ENCODE measurements at regions not wholly inside any gene's neighbourhood (a gene's known extent, or its start where the extent isn't known, plus 50 kb on each side); places are given as distances from the start of the nearest gene placed in this dataset.

DNA sequence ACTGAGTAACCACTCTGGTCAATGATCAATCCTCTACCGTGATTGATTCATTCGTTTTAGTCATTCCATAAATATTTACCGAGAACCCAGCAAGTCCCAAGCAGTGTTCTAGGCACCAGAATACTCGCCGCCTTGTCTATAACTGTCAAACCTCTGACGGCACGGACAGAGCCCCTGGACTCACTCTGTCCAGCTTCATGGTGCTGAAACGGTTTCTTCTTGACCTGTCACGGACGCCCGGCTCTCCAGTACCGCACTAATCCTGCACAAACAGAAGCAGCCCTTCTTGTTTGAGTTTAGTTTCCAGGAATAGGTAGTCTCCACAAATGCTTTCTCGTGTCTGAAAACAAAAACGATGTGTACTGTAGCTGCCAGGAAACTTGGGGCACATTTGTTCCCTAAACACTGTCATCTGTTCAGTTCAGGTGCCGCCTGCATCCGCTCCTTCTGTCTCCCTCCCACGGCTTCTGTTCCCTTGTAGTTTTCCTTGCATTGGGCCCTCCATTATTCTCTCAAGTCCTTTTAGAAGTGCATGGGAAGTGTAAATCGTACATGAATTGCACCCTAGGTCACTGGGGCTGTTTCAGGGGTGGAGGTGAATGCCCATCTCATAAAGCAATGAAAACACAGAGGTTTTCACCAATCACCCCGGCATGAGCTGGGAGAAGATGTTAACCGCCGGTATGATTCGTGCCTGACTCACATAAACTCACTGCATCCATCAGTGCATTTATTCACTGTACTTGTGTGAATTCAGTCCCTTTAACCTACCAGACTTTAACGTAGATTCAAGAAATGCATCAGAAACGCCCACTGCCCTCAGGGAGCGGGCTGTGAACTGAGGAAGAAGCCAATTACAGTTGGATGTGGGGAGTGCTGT lies 209.3 kb upstream of the CDH4 start:
- DNase-seq = no peak

DNA sequence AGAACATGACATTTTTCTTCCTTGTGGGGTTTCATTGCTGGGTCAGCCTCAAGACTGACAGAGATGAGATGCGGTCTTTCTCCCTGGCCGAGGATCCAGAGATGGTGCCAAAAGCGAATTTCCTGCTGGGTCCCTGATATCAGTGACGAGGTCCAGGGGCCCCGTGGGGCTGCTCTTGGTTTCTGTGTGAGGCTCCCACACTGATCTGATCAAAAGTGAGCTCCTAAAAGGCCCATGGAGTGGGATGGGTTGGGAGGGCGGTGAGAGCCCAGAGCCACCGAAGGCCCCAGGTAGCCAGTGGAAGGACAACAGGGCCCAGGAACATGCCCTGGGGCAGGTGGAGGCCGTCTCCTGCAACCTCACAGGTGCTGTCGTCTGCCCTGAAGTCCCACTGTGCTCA lies 208.4 kb upstream of the CDH4 start:
- no peak for DNase-seq

DNA sequence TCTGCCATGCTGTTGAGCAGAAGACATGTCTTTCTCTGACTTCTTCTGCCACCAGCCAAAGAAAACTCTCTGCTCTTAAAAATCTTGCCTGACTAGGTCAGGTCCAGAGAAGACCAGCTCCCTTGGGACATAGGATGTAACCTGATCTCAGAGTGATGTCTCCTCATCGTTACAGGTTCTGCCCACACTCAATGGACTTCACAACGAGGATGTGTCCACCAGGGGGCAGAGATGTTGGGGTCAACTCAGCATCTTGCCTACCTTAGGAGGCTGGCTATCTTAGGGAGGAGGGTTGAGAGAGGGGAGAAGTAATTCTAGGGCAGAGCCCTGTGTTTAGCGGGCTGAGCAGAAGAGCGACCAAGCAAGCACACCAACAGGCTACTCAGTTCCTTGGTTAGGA lies 207.6 kb upstream of the CDH4 start:
- no peak for DNase-seq

DNA sequence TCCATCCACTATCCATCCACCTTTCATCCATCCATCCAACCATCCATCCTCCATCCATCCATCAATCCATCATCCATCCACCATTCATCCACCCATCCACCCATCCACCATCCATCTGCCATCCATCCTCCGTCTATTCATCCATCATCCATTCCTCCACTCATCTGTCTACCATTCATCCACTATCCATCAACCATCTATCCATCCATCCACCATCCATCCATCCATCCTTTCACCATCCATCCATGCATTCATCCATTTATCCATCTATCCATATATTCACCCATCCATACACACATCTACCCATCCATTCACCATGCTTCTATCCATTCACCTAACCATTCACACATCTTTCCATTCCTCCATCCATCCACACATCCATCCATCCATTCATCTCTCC lies 207.0 kb upstream of the CDH4 start:
- no peak for DNase-seq

DNA sequence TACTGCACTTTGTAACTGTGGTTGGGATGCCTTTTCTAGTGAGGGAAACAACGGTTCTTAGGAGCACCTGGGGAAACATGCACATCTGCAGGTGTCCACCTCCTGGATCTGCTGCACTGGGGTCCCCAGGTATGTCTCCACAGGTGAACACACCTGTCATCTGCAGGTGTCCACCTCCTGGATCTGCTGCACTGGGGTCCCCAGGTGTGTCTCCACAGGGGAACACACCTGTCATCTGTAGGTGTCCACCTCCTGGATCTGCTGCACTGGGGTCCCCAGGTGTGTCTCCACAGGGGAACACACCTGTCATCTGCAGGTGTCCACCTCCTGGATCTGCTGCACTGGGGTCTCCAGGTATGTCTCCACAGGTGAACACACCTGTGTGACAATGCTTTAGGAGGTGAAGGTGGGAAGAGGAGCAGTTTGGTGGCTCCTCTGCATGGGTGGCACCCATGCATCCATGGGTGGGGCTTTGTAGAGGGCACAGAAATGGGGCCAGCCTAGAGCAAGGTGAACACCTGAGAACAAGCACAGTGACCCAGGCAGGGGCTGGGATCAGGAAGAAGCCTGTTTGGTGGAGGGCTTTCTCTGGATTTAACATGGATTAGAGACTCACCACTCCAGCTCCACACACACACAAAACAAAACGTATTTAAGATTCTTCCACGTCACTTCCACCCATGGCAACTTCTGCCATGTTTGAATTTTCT lies 206.0 kb upstream of the CDH4 start:
- no peak for DNase-seq

DNA sequence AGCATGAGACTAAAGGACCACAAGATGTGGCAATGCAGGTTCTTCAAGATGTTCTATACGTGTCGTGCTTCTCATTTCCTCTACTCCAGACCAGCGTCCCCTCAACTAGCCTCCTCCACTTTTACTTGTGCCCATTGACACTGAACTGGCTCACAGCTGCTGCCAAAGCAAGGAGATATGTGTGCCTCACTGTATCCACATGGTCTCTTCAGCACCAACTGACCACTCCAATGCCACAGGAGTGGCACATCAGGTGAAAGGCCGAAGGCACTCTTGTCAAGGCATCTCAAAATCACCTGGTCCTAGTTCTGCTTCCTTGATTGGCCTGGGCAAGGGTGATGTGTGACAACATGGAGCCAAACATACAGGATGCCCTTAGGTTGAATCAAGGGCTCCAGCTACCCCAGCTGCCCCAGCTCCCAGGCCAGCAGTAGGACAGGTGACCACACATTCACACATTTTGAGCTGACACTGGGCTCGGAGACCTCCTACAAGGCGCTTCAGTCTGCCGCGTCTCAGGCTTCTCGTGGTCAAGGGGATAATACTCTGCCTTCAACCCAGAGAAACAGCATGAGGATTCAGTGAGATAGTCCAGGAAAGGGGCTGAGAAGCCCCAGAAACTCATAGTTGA lies 205.2 kb upstream of the CDH4 start:
- DNase-seq = no peak

DNA sequence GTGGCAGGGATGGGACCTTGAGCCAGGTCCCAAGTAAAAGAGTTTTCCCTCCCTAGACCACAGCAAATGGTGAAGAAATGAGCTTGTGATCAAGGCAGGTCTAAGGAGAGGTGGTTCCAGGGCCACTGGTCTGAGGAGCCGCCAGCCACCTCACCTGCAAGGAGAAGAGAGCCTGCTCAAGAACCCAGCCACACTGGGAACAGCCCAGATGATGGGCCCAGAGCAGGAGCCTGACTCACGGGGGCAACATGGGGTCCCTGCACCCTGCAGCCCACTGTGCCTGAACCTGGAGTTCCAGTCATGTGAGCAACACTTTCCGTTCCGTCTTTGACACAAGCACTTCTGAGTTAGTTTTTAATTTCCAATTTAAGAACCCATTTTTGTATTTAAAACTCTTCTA lies 204.5 kb upstream of the CDH4 start:
- DNase-seq = no peak

DNA sequence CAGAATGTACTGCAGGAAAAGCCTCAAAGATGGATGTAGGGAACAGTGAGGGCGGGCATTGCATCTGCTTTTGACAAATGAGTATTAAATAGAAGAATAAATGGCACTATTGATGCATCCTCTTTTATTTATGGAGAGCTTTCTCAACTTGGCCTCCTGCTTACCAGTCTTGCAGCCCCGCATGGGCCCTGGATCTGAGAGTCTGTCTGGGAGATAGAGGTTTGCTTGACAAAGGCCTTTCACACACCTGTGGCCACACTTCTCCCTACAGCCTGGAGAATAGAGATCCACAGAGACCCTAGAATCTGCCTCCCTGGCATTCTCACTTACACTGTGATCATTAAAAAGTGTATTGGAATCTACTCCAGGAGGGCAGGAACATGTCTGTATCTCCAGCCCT lies 203.8 kb upstream of the CDH4 start:
- no peak for DNase-seq

DNA sequence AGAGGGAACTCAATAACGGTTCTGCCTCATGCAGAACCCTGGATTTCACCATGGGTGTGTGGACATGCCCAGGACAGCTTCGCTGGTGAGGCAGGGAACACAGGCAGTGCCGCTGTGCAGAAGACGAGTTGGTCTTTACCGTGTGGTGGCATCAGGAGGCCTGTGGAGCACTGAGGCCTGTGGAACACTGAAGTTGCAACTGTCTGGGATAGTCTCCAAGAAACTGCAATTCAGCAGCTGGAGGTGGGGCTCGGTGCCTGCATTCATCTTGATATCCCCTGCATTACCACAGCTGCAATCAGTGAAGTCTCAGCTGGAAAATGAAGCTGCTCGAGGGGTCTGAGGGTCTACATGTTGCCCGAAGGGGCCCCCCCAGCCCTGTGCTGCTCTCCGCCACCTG lies 202.4 kb upstream of the CDH4 start:
- no peak for DNase-seq

DNA sequence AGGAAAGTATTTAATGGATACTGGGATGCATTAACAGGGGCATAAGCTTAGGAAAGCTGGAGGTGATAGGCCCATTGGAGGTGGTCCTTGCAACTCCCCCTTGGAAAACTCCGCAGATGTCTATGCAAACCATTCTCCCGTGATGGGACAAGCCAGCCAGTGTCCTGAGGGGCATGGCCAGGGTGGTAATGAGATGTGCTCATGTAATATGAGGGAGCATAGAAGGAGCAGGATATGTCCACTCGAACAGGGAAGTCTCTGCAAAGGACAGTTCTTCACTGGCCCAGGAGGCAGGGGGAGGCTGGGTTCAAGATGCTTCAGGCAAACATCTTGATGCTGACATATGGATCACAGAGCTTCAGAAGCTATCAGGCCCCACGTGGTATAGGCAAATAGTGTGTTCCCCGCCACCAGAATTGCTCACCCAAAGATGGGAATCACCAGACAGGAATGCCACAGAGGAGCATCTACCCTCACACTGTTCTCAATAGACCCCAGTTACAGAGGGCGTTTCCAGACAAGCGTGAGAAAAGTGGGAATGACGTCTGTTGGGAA lies 201.6 kb upstream of the CDH4 start:
- DNase-seq = no peak

DNA sequence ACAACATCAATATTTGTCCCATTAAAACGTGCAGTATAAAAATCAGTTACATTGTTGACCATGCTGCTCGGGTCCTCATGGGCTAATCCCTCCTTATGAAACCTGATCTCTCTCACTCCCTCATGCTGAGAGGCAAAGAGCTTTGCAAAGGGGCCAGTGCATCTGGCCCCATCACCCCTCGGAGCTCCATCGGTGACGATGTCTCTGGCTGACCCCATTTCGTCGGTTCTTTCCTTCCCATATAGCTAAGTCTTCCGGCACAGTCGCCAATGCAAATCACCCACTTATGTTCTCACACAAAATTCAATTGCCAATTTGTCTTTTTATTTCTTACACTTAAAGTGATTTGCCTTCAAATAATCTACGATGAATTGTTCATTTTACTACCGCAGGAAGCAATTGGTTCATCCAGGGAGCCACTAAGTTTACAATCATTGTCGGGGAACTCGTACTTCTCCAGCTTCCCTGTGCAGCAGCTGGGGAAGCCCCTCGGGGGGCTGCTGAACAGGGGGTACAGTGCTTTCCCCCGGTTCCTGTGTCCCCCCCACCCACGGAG lies 199.8 kb upstream of the CDH4 start:
- DNase-seq = no peak

DNA sequence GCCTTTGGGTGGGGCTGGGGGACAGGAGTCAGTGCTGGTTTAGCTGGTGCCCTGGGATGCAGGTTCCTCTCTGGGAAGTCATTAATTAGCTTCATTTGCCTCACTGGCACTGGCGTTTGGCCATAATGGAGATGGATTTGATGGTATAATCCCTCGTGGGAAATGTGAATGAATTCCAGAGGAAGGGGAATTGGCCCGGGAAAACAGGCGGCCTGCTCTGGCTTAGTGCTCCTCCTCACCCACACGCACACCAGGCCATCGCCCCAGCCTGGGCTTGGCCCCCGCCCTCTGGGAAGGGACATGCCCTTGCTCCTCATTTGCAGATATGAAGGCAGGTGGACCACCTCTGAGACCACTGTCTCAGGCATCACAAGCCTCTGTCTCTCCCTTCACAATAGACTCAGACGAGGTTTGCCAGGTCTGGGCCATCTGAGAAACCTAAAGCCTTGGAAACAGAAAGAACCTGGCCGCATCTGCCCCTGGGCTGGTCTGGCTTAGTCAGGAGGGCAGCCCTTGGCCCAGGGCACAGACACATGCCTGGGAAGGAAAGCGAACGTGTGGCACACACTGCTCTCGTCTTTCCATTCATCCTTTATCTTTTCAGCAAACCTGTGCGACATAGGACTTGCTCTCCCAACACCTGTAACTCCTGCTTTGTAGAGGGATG lies 199.2 kb upstream of the CDH4 start:
- DNase-seq = no peak

DNA sequence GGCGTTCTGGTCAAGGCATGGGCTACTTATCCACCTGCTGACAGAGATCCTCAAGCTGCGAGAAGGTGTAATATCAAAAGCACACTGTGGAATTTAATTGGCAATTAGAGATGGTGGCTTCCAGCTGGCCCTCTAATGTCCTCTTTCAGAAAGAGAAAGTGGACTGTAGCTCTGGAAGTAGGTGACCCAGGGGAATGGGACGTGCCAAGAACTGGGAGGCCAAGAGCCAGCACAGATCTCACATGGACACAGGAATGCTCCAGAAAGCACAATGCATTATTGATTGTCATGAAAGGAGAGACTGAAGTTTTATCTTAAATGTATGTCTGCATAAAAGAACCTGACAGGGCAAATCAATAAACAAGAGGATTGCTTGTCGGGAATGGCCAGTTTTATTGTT lies 198.6 kb upstream of the CDH4 start:
- DNase-seq = no peak

DNA sequence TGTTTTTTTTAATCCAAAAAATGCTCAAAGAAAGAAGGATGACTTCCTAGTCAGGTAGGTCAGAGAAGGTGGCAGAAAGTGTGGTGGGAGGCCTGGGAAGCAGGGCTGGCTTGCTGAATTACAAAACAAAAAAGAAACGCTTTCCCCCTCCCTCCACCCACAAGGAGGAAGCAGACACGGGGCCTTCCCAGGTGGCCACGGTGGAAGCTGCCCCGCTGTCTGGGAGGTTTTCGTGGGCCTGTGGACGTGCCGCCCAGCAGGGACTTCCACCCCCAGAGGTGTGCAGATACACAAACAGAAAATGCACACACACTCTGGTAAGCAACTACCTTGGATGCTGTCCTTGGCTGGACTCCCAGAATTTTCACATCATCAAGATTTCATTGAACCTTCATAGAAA lies 198.2 kb upstream of the CDH4 start:
- DNase-seq = no peak

DNA sequence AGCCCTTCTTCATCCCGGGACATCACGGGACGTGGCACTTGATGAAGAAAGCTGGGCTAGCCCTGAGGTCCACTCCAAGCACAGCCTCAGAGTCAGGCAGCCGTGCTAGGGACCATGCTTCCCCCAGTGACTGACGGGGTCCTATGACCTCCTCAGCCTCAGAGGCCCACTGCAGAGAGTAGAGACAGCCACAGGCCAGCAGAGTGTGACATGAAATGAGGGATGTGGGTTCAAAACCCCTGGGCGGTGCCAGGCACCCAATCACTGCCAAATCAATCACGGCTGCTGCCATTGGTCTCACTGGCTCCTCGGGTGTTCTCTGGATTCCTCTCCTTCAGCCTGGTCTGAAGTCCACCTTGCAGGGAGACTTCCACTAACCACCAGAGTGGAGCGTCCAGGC lies 197.7 kb upstream of the CDH4 start:
- no peak for DNase-seq

DNA sequence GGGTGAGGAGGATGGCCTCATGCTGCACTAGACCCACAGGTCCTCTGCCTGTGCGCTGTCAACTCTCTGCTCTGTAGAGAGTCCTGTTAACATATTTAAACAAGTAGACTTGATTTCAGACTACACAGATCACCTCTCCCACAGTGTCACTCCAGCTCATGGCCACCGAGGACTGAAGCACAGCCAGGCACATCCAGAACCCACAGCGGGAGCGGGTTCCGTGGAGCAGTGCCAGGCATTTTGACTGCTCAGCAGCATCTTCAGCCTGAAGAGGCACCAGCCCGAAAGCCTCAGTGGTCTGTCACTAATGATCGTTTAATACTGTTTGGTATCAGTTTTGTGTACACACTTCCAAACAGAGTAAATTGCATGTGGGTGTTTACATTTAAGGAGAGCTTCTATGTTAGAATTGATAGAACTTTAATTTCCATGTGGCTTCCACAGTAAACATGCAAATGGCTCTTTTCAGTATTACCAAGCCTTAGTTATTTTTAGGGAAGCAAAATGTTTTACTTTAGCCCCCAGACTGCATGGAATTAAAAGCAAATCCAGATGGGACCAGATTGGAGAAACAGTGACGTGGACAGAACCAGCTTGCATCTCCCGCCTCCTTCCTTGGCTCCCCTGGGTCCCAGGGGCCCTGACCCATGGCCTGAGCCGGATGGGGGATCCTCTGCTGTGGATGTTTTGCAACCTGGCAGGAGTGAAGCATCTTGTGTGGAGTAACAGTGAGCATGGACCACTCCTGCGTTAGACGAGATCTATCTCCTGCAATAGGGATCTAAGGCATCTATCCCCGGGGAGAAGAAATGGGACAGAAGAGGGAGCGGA lies 196.7 kb upstream of the CDH4 start:
- no peak for DNase-seq

DNA sequence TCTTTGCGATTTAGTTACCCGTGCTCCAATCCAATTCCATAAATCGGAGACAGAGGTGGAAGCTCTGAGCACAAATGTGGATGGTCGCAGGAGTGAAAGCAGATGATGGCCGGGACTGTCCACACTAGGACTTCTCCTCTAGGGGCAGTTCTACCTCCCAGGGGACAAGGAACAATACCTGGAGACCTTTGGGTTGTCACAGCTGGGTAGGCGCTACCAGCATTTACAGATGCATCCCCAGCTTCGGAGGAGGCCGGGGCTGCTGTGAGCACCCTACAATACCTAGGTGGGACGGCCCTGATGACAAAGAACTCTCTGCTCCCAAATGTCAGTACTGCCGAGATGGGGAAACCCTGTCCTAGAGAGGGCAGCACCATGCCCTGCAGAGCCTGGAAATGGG lies 195.9 kb upstream of the CDH4 start:
- DNase-seq = no peak

DNA sequence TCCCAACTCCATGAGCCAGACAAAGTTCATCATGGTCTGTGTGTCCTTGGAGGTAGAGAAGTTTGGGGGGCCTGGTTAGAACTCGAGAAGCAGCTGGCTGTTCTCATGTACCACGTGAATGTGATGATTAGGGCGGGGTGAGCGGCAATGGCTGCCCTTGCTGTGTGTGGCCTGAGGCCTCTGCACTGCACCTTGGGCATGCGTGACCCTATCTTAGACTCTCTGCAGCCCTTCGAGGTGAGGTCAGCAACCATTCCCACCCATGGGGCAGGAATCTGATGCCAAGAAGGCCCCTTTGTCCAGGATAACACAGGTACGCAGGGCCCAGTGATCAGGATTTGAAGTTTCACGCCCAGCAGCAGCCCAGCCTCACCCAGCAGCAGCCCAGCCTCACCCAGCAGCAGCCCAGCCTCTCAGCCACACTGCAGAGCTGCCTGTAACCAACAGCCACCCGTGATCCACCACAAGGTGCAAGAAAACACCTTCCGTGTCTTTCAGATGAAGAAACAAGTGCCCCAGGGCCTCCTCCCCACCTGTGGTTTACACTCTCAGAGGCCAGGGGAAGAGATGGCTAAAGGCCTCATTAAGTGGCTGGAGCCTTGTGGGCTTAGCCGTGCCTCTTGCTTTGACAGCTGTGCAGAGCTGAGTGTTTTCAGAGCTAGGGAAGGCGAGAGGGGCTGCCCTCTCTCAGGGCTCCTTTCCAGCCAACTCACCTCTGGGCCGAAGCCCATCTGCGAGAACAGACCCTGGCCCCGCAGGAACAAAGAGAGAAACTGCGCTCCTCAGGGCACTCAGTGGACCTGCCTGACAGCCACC lies 195.2 kb upstream of the CDH4 start:
- no peak for DNase-seq

DNA sequence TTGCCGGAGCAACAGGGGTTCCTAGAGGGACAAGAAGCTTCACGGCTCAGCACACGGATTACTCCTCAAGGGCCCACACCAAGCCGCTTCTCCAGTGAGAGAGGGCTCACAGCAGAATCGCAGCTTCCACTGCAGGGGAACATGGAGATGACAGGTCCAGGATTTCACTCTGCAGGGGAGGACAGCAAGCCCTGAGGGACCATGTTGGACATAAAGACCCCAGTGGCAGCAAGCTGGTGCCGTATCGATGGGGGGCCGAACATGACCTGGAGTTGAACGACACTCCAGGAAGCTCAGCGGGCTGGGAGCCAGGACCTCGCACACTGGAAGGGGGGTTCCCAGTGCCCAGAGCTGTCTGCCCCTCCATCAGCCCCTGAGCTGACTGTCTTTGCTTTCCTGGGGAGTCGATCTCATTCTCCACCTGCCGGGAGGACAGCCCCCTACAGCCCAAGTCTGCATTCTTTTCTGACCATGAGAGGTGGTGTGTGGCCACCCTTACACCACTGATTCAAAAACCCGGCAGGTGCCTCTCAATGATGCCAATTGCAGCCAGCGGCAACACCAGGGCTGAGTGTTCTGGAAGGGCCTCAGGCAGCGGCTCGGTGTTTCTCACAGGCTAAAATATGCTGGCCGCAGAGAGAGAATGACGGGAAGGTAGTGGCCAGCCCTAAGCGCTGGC lies 194.5 kb upstream of the CDH4 start:
- DNase-seq = no peak

DNA sequence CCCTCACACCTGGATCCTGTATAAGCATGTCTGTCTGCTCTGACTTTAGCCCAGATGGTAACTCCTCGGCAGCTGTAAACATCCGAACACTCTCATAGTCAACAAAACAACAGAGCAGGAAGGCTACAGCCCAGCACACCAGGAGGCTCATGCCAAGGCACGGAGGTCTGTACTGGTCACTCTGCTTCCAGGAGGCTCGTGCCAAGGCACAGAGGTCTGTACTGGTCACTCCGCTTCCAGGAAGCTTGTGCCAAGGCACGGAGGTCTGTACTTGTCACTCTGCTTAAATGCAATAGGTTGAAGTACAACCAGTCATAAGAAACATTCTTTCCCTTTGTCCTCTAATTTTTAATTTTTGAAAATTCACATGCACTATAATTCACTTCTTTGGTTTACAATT lies 190.1 kb upstream of the CDH4 start:
- no peak for DNase-seq
